ENCODE measurements at regions not wholly inside any gene's neighbourhood (a gene's known extent, or its start where the extent isn't known, plus 50 kb on each side); places are given as distances from the start of the nearest gene placed in this dataset.

GRCh38 chr22:26732284-26732683 is 74.9 kb downstream of the MIAT start:
- DNase-seq, result no peak

- DNase-seq, result no peak
Observed at GRCh38 chr22:26734339-26735018, 77.1 kb downstream of the MIAT start.

- no peak for DNase-seq
Observed at GRCh38 chr22:26735019-26735409, 77.6 kb downstream of the MIAT start.

GRCh38 chr22:26737262-26737661 is 79.9 kb downstream of the MIAT start:
- no peak for DNase-seq

GRCh38 chr22:26740253-26740652 is 82.9 kb downstream of the MIAT start:
- DNase-seq, result no peak

- DNase-seq, result no peak
Observed at GRCh38 chr22:26743149-26743548, 85.8 kb downstream of the MIAT start.

- DNase-seq, result no peak
Observed at GRCh38 chr22:26744892-26745808, 87.8 kb downstream of the MIAT start.

- no peak for DNase-seq
Observed at GRCh38 chr22:26746311-26746710, 88.9 kb downstream of the MIAT start.

- no peak for DNase-seq
Observed at GRCh38 chr22:26748845-26749244, 91.5 kb downstream of the MIAT start.

- no peak for DNase-seq
Observed at GRCh38 chr22:26751217-26751616, 93.8 kb downstream of the MIAT start.

- no peak for DNase-seq
Observed at GRCh38 chr22:26753125-26753862, 95.9 kb downstream of the MIAT start.

GRCh38 chr22:26756675-26757293 is 99.4 kb downstream of the MIAT start:
- no peak for DNase-seq

- DNase-seq, result no peak
Observed at GRCh38 chr22:26757496-26757895, 100.1 kb downstream of the MIAT start.

GRCh38 chr22:26762503-26763472 is 105.4 kb downstream of the MIAT start:
- DNase-seq, result no peak

GRCh38 chr22:26763633-26764361 is 106.4 kb downstream of the MIAT start:
- peak; percentile 57 for DNase-seq

GRCh38 chr22:26766510-26767350 is 109.3 kb downstream of the MIAT start:
- DNase-seq, result no peak

- DNase-seq, result no peak
Observed at GRCh38 chr22:26767351-26768155, 110.2 kb downstream of the MIAT start.

- no peak for DNase-seq
Observed at GRCh38 chr22:26768156-26768515, 110.7 kb downstream of the MIAT start.

- no peak for DNase-seq
Observed at GRCh38 chr22:26768952-26769351, 111.6 kb downstream of the MIAT start.
